ENCODE measurements at regions not wholly inside any gene's neighbourhood (a gene's known extent, or its start where the extent isn't known, plus 50 kb on each side); places are given as distances from the start of the nearest gene placed in this dataset.
"Not testable (repeated sequence)": the region's sequence is repeated elsewhere in the genome, so short reads cannot be mapped to it uniquely, and the experiment has no call there.

DNA sequence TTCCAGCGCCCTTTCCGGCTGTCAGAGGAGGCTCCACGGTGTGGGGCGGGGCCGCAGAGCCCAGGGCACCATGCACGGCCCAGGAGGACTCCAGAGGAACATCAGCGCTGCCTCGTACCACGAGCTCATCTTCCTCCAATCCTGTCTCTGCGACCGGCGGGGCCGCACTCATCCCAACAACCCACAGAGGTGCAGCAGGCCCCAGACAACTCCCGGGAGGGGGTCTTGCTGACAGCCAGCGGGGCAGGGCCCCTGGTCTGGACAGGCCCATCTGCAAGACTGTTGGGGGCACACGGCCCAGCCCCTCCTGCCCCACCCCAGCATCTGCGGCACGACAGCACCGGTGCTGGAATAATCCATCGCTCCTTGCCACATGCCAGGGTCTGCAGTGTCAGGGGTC is 88.8 kb downstream of the OLFM1 start:
- BruUV-seq (replicated peaks), result no TSS peak
- no peak overlapping the region for H3K9ac ChIP-seq (ENCODE audit: insufficient read depth in 1 of 2, low read depth in 2 of 2, low read length in 2 of 2)
- no peaks in the 10 kb centered on the region for H3K36me3 ChIP-seq (ENCODE audit: control insufficient read depth, insufficient read depth, low read length)
- no peak overlapping the region for H2AFZ ChIP-seq (ENCODE audit: low read depth, low read length)
- H3K9me1 ChIP-seq (ENCODE audit: control insufficient read depth, insufficient read depth, low read length), result peaks cover 2% of the 10 kb centered on the region
- H3K79me2 ChIP-seq (ENCODE audit: control insufficient read depth, insufficient read depth, low read length), result no peaks in the 10 kb centered on the region
- in situ Hi-C loops (cut with MboI) (no loop called here), intact Hi-C loops (cut with micrococcal nuclease) (no loop called here)
- ChIA-PET CTCF (ENCODE audit: low intra/inter-chr PET ratio) (no interaction called here), POLR2A (no interaction called here)
- no peak overlapping the region for H3K4me2 ChIP-seq (ENCODE audit: insufficient read depth, low read length)
- no peak overlapping the region for H3K27ac ChIP-seq (ENCODE audit: extremely low read depth, low read depth, low read length)
- H3K4me3 ChIP-seq, result no peak overlapping the region
- DNase-seq (ENCODE audit: extremely low read depth in 1 of 4, low spot score in 3 of 4) (no peak), FAIRE-seq (no peak), ATAC-seq (no peak)
- H3K9me3 ChIP-seq (replicated peaks; ENCODE audit: control insufficient read depth, insufficient read depth, low read depth, low read length), result no peaks in the 10 kb centered on the region
- TF ChIP-seq, protein P1, sequence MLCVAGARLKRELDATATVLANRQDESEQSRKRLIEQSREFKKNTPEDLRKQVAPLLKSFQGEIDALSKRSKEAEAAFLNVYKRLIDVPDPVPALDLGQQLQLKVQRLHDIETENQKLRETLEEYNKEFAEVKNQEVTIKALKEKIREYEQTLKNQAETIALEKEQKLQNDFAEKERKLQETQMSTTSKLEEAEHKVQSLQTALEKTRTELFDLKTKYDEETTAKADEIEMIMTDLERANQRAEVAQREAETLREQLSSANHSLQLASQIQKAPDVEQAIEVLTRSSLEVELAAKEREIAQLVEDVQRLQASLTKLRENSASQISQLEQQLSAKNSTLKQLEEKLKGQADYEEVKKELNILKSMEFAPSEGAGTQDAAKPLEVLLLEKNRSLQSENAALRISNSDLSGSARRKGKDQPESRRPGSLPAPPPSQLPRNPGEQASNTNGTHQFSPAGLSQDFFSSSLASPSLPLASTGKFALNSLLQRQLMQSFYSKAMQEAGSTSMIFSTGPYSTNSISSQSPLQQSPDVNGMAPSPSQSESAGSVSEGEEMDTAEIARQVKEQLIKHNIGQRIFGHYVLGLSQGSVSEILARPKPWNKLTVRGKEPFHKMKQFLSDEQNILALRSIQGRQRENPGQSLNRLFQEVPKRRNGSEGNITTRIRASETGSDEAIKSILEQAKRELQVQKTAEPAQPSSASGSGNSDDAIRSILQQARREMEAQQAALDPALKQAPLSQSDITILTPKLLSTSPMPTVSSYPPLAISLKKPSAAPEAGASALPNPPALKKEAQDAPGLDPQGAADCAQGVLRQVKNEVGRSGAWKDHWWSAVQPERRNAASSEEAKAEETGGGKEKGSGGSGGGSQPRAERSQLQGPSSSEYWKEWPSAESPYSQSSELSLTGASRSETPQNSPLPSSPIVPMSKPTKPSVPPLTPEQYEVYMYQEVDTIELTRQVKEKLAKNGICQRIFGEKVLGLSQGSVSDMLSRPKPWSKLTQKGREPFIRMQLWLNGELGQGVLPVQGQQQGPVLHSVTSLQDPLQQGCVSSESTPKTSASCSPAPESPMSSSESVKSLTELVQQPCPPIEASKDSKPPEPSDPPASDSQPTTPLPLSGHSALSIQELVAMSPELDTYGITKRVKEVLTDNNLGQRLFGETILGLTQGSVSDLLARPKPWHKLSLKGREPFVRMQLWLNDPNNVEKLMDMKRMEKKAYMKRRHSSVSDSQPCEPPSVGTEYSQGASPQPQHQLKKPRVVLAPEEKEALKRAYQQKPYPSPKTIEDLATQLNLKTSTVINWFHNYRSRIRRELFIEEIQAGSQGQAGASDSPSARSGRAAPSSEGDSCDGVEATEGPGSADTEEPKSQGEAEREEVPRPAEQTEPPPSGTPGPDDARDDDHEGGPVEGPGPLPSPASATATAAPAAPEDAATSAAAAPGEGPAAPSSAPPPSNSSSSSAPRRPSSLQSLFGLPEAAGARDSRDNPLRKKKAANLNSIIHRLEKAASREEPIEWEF (CRISPR knock-in tag; IDR thresholded peaks at IDR 0.05), result no peak
- TF ChIP-seq HDAC2 (IDR thresholded peaks at IDR 0.05) (no peak), ZNF143 (CRISPR knock-in tag; IDR thresholded peaks at IDR 0.05) (no peak)
- TF ChIP-seq, protein P2, sequence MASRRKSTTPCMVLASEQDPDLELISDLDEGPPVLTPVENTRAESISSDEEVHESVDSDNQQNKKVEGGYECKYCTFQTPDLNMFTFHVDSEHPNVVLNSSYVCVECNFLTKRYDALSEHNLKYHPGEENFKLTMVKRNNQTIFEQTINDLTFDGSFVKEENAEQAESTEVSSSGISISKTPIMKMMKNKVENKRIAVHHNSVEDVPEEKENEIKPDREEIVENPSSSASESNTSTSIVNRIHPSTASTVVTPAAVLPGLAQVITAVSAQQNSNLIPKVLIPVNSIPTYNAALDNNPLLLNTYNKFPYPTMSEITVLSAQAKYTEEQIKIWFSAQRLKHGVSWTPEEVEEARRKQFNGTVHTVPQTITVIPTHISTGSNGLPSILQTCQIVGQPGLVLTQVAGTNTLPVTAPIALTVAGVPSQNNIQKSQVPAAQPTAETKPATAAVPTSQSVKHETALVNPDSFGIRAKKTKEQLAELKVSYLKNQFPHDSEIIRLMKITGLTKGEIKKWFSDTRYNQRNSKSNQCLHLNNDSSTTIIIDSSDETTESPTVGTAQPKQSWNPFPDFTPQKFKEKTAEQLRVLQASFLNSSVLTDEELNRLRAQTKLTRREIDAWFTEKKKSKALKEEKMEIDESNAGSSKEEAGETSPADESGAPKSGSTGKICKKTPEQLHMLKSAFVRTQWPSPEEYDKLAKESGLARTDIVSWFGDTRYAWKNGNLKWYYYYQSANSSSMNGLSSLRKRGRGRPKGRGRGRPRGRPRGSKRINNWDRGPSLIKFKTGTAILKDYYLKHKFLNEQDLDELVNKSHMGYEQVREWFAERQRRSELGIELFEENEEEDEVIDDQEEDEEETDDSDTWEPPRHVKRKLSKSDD (conservative IDR thresholded peaks at IDR 0.05; ENCODE audit: low read length), result no peak
- H3K4me1 ChIP-seq (replicated peaks in 1 of 2; ENCODE audit: control insufficient read depth in 2 of 2, insufficient read depth in 2 of 2, low read length in 2 of 2), result no peaks in the 10 kb centered on the region; a peak in 1 of 5 replicates
- H4K20me1 ChIP-seq (replicated peaks; ENCODE audit: control insufficient read depth, insufficient read depth, low read length), result peaks cover 3% of the 10 kb centered on the region; the same call in 1 of the 2 replicates
- H3K27me3 ChIP-seq (ENCODE audit: control insufficient read depth in 2 of 2, insufficient read depth in 2 of 2, low read length in 2 of 2), result peaks cover 0 to 48% of the 10 kb centered on the region in 2 experiments; a peak in 4 of 5 replicates
- WGBS (ENCODE audit: insufficient coverage, low coverage, missing lambda C conversion rate), result under 1% methylated on average over 18 of the region's 20 CpGs

DNA sequence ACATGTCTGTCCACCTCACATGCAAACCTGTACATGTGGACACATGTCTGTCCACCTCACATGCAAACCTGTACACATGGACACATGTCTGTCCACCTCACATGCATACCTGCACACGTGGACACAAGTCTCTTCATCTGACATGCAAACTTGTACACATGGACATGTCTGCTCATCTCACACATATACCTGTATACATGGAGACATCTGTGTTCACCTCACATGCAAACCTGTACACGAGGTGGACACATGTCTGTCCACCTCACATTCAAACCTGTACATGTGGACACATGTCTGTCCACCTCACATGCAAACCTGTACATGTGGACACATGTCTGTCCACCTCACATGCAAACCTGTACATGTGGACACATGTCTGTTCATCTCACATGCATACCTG is 90.1 kb downstream of the OLFM1 start:
- H3K9me3 ChIP-seq (replicated peaks; ENCODE audit: control insufficient read depth, insufficient read depth, low read depth, low read length); ATAC-seq: not testable (repeated sequence)

More for the DNA sequence above, 90.1 kb downstream of the OLFM1 start:
- 0% methylated on average over 2 of the region's 2 CpGs for WGBS (ENCODE audit: insufficient coverage, low coverage, missing lambda C conversion rate)
- DNase-seq (ENCODE audit: extremely low read depth in 1 of 4, low spot score in 3 of 4); H3K27ac ChIP-seq (ENCODE audit: extremely low read depth, low read depth, low read length); H3K79me2 ChIP-seq (ENCODE audit: control insufficient read depth, insufficient read depth, low read length); H3K4me2 ChIP-seq (ENCODE audit: insufficient read depth, low read length); CTCF ChIA-PET (ENCODE audit: low intra/inter-chr PET ratio); H3K9ac ChIP-seq (ENCODE audit: insufficient read depth in 1 of 2, low read depth in 2 of 2, low read length in 2 of 2); H2AFZ ChIP-seq (ENCODE audit: low read depth, low read length); intact Hi-C loops (cut with micrococcal nuclease); H3K4me3 ChIP-seq; BruUV-seq (replicated peaks); H3K36me3 ChIP-seq (ENCODE audit: control insufficient read depth, insufficient read depth, low read length); POLR2A ChIA-PET; in situ Hi-C loops (cut with MboI); H3K9me1 ChIP-seq (ENCODE audit: control insufficient read depth, insufficient read depth, low read length); FAIRE-seq; H3K4me1 ChIP-seq (replicated peaks in 1 of 2; ENCODE audit: control insufficient read depth in 2 of 2, insufficient read depth in 2 of 2, low read length in 2 of 2); H4K20me1 ChIP-seq (replicated peaks; ENCODE audit: control insufficient read depth, insufficient read depth, low read length): not testable (repeated sequence)
- H3K27me3 ChIP-seq (ENCODE audit: control insufficient read depth in 2 of 2, insufficient read depth in 2 of 2, low read length in 2 of 2), result peaks cover 0 to 57% of the 10 kb centered on the region in 2 experiments; a peak in 4 of 5 replicates

Measured in K562 (cell line).